Mesendoderm (in vitro differentiated cells): ENCODE measurements at regions not wholly inside any gene's neighbourhood (a gene's known extent, or its start where the extent isn't known, plus 50 kb on each side); places are given as distances from the start of the nearest gene placed in this dataset.
"Not testable (repeated sequence)": the region's sequence is repeated elsewhere in the genome, so short reads cannot be mapped to it uniquely, and the experiment has no call there.

Experiments used
- DNase-seq: peaks from one replicate; pipeline ENCODE4 v3.0.0; 2013
- H2AK5ac ChIP-seq: 2 replicates; pipeline ENCODE4 v1.6.1; 2013; ENCODE audit warnings: low read length, inconsistent platforms
- H2BK120ac ChIP-seq: 2 replicates; pipeline ENCODE4 v1.6.1; 2013; ENCODE audit warnings: low read depth, mild to moderate bottlenecking, low read length, moderate library complexity, mixed read lengths
- H2BK15ac ChIP-seq: replicated peaks from 2 replicates; pipeline ENCODE4 v1.6.1; 2013; ENCODE audit warnings: low read depth, mild to moderate bottlenecking, moderate library complexity
- H2BK5ac ChIP-seq: 2 replicates; pipeline ENCODE4 v1.6.1; 2013; ENCODE audit warnings: low read length, inconsistent platforms
- H3K18ac ChIP-seq: 2 replicates; pipeline ENCODE4 v1.6.1; 2013; ENCODE audit warnings: mild to moderate bottlenecking, low read length, mixed read lengths
- H3K23ac ChIP-seq: one replicate; pipeline ENCODE4 v1.6.1; 2013; ENCODE audit warnings: low read length
- H3K27ac ChIP-seq: 2 replicates; pipeline ENCODE4 v1.5.1; 2013; ENCODE audit warnings: low read depth, mild to moderate bottlenecking, inconsistent platforms, low read length, moderate library complexity
- H3K27me3 ChIP-seq: 2 replicates; pipeline ENCODE4 v1.6.1; 2013; ENCODE audit warnings: low read length, control low read depth, mild to moderate bottlenecking, inconsistent platforms; ENCODE audit not compliant: insufficient read depth, poor library complexity
- H3K36me3 ChIP-seq: 2 replicates; pipeline ENCODE4 v1.6.1; 2013; ENCODE audit warnings: low read length, inconsistent platforms; ENCODE audit not compliant: control insufficient read depth, insufficient read depth
- H3K4ac ChIP-seq: one replicate; pipeline ENCODE4 v1.6.1; 2013; ENCODE audit warnings: low read depth, mild to moderate bottlenecking, low read length, moderate library complexity
- H3K4me1 ChIP-seq: 2 replicates; pipeline ENCODE4 v1.6.1; 2013; ENCODE audit warnings: low read depth, low read length, inconsistent platforms; ENCODE audit not compliant: control insufficient read depth
- H3K4me2 ChIP-seq: 2 replicates; pipeline ENCODE4 v1.6.1; 2013; ENCODE audit warnings: low read length
- H3K4me3 ChIP-seq: 2 replicates; pipeline ENCODE4 v1.5.1; 2013; ENCODE audit warnings: mild to moderate bottlenecking, low read length
- H3K56ac ChIP-seq: one replicate; pipeline ENCODE4 v1.6.1; 2013; ENCODE audit warnings: low read length
- H3K79me1 ChIP-seq: 2 replicates; pipeline ENCODE4 v1.6.1; 2013; ENCODE audit warnings: low read length, inconsistent platforms
- H3K79me2 ChIP-seq: 2 replicates; pipeline ENCODE4 v1.6.1; 2013; ENCODE audit warnings: mild to moderate bottlenecking, low read length; ENCODE audit not compliant: control insufficient read depth, insufficient read depth
- H3K9ac ChIP-seq: 2 replicates; pipeline ENCODE4 v1.6.1; 2013; ENCODE audit warnings: low read length, inconsistent platforms
- H4K5ac ChIP-seq: one replicate; pipeline ENCODE4 v1.6.1; 2013; ENCODE audit warnings: low read length
- H4K8ac ChIP-seq: one replicate; pipeline ENCODE4 v1.6.1; 2013; ENCODE audit warnings: low read depth, mild to moderate bottlenecking, control low read depth, low read length, moderate library complexity
- WGBS: extraction: QIAGEN DNeasy Blood & Tissue Kit; methylation state at CpG from one replicate; pipeline ENCODE4 v1.1.7; 2013; ENCODE audit warnings: low lambda C conversion rate, missing lambda C conversion rate; ENCODE audit not compliant: insufficient coverage; ENCODE audit errors: extremely low coverage; 5-methylcytosine and 5-hydroxymethylcytosine counted together

DNA sequence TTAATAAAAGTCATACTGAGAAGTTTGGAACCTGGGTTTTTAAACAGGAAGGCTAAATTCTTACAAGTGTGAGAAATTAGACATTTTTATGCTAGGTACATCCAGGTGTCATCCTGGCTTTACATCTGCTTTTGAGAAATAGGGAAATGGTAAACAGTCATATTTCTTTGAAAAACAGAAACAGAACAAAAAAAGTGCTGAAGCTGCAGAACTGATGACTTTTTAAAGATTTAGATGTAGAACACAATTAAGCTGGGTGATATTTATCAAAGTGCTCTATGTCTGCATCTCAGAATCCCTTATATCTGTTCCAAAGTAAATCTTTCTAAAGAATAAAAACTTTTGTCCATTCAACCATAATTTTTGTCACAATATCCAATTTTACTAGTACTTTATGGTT, 282.9 kb upstream of the ATXN7L3B start:
- H3K27ac ChIP-seq = no peak overlapping the region
- no peak overlapping the region for H3K56ac ChIP-seq
- no peak for DNase-seq
- H4K5ac ChIP-seq = no peak overlapping the region
- H3K4me1 ChIP-seq = no peaks in the 10 kb centered on the region
- no peak overlapping the region for H4K8ac ChIP-seq
- H3K4me3 ChIP-seq = no peak overlapping the region
- H3K36me3 ChIP-seq = no peaks in the 10 kb centered on the region
- H3K27me3 ChIP-seq = no peaks in the 10 kb centered on the region
- no peak overlapping the region for H3K23ac ChIP-seq
- H3K79me2 ChIP-seq = no peaks in the 10 kb centered on the region
- no peak overlapping the region for H2BK5ac ChIP-seq
- no peak overlapping the region for H2BK120ac ChIP-seq
- H3K18ac ChIP-seq = no peak overlapping the region
- H3K4me2 ChIP-seq = no peak overlapping the region
- no peak overlapping the region for H2AK5ac ChIP-seq
- no peak overlapping the region for H3K9ac ChIP-seq
- no peak overlapping the region for H3K4ac ChIP-seq
- H2BK15ac ChIP-seq = no peak overlapping the region
- no peaks in the 10 kb centered on the region for H3K79me1 ChIP-seq

DNA sequence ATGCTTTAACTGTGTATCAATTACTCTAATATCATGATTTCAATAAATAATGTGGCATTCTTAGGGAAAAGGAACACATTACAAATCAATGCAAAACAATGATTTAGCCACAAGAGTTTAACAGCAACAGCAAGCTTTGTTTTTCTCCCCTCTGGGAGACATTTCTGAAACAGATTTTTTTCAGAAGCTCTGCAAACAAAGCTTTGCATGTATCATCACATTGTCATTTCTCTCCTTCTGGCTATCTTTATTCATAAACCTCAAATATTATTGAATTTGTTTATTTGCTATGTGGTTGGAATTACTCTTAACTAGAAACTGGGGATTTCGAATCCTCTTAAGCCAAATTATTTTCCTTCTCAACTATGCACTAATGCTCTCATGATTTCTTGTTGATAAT, 278.4 kb upstream of the ATXN7L3B start:
- Histone ChIP-seq H3K27me3 (no peaks in the 10 kb centered on the region), H3K4me2 (no peak overlapping the region), H3K27ac (no peak overlapping the region), H2AK5ac (no peak overlapping the region), H3K4ac (no peak overlapping the region), H2BK120ac (no peak overlapping the region), H2BK15ac (no peak overlapping the region), H3K4me3 (no peak overlapping the region), H3K79me2 (no peaks in the 10 kb centered on the region), H3K56ac (no peak overlapping the region), H3K9ac (no peak overlapping the region), H4K8ac (no peak overlapping the region), H3K18ac (no peak overlapping the region), H3K36me3 (no peaks in the 10 kb centered on the region), H4K5ac (no peak overlapping the region), H3K23ac (no peak overlapping the region), H3K4me1 (no peaks in the 10 kb centered on the region), H2BK5ac (no peak overlapping the region), H3K79me1 (no peaks in the 10 kb centered on the region)
- no CpG with 5 or more reads among the region's 1 CpG for WGBS
- no peak for DNase-seq

DNA sequence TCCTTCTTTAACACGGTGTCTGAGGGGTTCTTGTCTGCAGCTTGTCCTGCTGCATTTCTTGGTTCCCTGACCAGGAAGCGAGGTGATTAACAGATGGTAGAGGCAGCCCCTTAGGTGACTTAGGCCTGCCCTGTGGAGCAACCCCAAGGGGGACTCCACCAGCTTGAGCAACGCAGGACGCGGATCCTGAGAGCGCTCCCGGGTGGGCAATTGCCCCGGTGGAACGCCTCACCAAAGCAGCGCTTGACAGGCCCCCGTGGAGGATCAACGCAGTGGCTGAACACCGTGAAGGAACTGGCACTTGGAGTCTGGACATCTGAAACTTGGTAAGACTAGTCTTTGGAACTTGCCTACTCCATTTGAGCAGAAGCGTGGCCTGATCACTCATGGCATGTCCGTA, 272.9 kb upstream of the ATXN7L3B start:
- H3K18ac ChIP-seq = no peak overlapping the region
- no peak overlapping the region for H3K4me3 ChIP-seq
- H3K27me3 ChIP-seq = no peaks in the 10 kb centered on the region
- H4K8ac ChIP-seq = no peak overlapping the region
- H3K36me3 ChIP-seq = no peaks in the 10 kb centered on the region
- H3K4me2 ChIP-seq = no peak overlapping the region
- H3K79me1 ChIP-seq = no peaks in the 10 kb centered on the region
- H3K23ac ChIP-seq = no peak overlapping the region
- no CpG with 5 or more reads among the region's 15 CpGs for WGBS
- no peaks in the 10 kb centered on the region for H3K4me1 ChIP-seq
- no peak overlapping the region for H4K5ac ChIP-seq
- no peak overlapping the region for H2BK120ac ChIP-seq
- no peak overlapping the region for H3K56ac ChIP-seq
- no peak overlapping the region for H2BK5ac ChIP-seq
- no peak overlapping the region for H3K4ac ChIP-seq
- H3K9ac ChIP-seq = no peak overlapping the region
- H3K27ac ChIP-seq = no peak overlapping the region
- H2AK5ac ChIP-seq = no peak overlapping the region
- DNase-seq = no peak
- no peak overlapping the region for H2BK15ac ChIP-seq
- H3K79me2 ChIP-seq = no peaks in the 10 kb centered on the region

DNA sequence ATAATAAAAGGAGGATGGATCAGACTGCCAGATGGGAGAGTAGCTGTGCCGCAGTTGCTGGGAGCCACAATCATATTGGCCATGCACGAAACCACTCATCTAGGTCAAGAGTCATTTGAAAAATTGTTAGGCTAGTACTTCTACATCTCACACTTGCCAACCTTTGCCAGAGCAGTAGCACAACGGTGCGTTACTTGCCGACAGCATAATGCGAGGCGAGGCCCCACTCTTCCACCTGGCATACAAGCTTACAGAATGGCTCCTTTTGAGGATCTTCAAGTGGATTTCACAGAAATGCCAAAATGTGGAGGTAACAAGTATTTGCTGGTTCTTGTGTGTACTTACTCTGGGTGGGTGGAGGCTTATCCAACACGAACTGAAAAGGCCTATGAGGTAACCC, 268.3 kb upstream of the ATXN7L3B start:
- H3K4ac ChIP-seq, DNase-seq, H3K36me3 ChIP-seq, H2BK15ac ChIP-seq, H4K8ac ChIP-seq, H3K56ac ChIP-seq, H3K4me2 ChIP-seq, H3K79me2 ChIP-seq, H2BK120ac ChIP-seq, H3K23ac ChIP-seq, H3K79me1 ChIP-seq, H3K4me1 ChIP-seq, H2BK5ac ChIP-seq, H3K18ac ChIP-seq, H3K4me3 ChIP-seq, H3K27me3 ChIP-seq, H2AK5ac ChIP-seq, H3K9ac ChIP-seq, H3K27ac ChIP-seq, H4K5ac ChIP-seq: not testable (repeated sequence)
- WGBS = no CpG with 5 or more reads among the region's 8 CpGs

- DNase-seq = no peak
- Histone ChIP-seq H4K5ac (no peak overlapping the region), H3K4me3 (no peak overlapping the region), H2AK5ac (no peak overlapping the region), H3K36me3 (no peaks in the 10 kb centered on the region), H3K4ac (no peak overlapping the region), H3K4me1 (no peaks in the 10 kb centered on the region), H3K79me1 (no peaks in the 10 kb centered on the region), H3K4me2 (no peak overlapping the region), H2BK5ac (no peak overlapping the region), H3K56ac (no peak overlapping the region), H3K27me3 (no peaks in the 10 kb centered on the region), H2BK15ac (no peak overlapping the region), H2BK120ac (no peak overlapping the region), H3K23ac (no peak overlapping the region), H3K9ac (no peak overlapping the region), H3K27ac (no peak overlapping the region), H3K18ac (no peak overlapping the region), H3K79me2 (no peaks in the 10 kb centered on the region), H4K8ac (no peak overlapping the region)
- no CpG with 5 or more reads among the region's 5 CpGs for WGBS
Observed at GRCh38 chr12:74280156-74280655, 257.4 kb upstream of the ATXN7L3B start.

DNA sequence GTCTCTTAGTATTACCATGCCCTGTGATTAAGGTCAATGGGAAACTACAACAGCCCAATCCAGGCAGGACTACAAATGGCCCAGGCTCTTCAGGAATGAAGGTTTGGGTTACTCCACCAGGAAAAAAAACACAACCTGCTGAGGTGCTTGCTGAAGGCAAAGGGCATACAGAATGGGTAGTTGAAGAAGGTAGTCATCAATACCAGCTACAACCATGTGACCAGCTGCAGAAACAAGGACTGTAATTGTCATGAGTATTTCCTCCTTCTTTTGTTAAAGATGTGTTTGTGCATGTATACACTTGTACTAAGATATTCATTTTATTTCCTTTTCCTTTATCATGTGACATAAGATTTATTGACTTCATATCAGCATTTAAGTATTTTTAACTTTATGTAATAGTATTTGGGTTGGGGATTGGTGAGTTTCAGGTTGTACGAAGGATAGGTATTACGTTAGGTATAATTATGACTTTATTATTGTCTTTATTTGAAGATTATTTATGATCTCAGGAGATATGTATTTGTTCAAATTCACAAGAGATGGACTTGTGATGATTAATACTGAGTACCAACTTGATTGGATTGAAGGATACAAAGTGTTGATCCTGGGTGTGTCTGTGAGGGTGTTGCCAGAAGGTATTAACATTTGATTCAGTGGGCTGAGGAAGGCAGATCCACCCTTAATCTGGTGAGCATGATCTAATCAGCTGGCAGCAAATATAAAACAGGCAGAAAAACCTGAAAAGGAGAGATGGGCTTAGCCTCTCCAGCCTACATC, 256.0 kb upstream of the ATXN7L3B start:
- not testable (repeated sequence) for H3K4ac ChIP-seq, H3K18ac ChIP-seq, DNase-seq, H3K79me1 ChIP-seq, H3K79me2 ChIP-seq, H3K36me3 ChIP-seq, H3K56ac ChIP-seq, H2BK120ac ChIP-seq, H2BK15ac ChIP-seq, H2AK5ac ChIP-seq, H3K4me2 ChIP-seq, H3K4me3 ChIP-seq, H2BK5ac ChIP-seq, H4K5ac ChIP-seq, H4K8ac ChIP-seq, H3K23ac ChIP-seq, H3K27ac ChIP-seq, H3K27me3 ChIP-seq, H3K9ac ChIP-seq, H3K4me1 ChIP-seq
- WGBS = 100% methylated on average over 2 of the region's 2 CpGs
